ENCODE measurements at regions not wholly inside any gene's neighbourhood (a gene's known extent, or its start where the extent isn't known, plus 50 kb on each side); places are given as distances from the start of the nearest gene placed in this dataset.
"Not testable (repeated sequence)": the region's sequence is repeated elsewhere in the genome, so short reads cannot be mapped to it uniquely, and the experiment has no call there.

GRCh38 chrX:68995780-68996551, 167.1 kb downstream of the EFNB1 start:
- no peak for DNase-seq

DNA sequence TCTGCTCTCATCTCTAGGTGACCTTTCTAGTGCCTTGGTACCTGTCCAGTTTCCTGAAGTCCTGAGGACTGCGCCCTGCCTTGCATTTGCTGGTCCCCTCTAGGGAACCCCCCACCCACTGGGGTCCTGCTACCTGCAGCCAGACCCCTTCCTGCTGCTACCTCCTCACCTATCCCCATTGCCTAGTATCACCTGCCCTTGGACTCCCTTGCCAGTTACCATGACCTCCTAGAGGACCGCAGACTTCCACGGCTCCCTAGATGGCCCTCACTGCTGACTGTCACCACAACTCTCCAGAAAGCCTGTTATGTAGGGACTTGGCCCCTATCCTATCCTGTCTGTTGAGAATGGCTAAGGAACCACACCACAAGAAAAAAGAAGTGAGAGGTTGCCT, 166.6 kb downstream of the EFNB1 start:
- no peak for DNase-seq

GRCh38 chrX:68994891-68995255, 166.1 kb downstream of the EFNB1 start:
- no peak for DNase-seq

- no peak for DNase-seq
These were observed 165.5 kb downstream of the EFNB1 start for GRCh38 chrX:68994135-68994890.

- no peak for DNase-seq
These were observed 164.1 kb downstream of the EFNB1 start for GRCh38 chrX:68992821-68993397.

DNA sequence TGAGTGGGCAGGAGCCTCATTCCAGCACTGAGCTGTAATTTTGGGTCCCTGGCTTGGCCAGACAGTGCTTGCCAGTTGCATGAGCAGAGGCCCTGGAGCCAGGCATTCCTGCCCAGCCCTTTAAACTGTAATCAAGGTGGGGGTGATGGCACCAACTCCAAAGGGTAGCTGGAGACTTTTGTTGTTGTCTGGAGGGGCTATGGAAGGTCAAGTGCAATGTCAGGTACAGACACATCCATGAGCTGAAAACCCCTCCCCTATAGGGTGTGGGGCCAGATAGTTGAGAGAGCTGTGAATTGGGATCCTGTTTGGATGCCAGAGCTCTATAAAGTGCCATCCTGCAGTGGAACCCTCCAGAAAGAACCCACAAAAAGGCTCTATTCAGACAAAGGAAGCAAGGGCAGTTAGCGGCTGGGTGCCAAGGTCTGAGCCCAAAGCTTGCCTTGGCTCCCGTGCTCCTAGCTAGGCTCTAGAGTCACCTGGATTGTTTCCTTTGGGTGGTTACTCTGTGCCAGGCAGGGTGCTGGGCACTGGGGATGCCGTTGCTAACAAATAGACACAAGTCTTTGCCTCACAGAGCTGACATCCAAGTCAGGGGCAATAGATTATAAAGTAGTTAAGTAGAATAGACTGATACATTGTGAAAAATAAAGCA, 163.0 kb downstream of the EFNB1 start:
- no peak for DNase-seq

DNA sequence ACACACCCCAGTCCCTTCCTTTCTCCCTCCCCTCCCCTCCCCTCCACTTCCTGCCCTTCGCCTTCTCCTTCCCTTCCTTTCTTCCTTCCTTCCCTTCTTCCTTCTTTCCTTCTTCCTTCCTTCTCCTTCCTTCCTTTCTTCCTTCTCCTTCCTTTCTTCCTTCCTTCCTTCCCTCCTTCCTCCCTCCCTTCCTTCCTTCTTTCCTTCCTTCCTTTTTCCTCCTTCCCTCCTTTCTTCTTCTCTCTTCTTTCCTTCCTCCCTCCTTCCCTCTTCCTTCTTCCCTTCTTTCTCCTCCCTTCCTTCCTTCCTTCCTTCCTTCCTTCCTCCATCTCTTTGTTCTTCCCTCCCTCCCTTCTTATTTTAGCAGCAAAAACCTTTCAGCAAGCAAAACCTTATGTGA, 162.1 kb downstream of the EFNB1 start:
- no peak for DNase-seq

GRCh38 chrX:68989865-68990606, 161.2 kb downstream of the EFNB1 start:
- DNase-seq = peak; percentile 71

DNA sequence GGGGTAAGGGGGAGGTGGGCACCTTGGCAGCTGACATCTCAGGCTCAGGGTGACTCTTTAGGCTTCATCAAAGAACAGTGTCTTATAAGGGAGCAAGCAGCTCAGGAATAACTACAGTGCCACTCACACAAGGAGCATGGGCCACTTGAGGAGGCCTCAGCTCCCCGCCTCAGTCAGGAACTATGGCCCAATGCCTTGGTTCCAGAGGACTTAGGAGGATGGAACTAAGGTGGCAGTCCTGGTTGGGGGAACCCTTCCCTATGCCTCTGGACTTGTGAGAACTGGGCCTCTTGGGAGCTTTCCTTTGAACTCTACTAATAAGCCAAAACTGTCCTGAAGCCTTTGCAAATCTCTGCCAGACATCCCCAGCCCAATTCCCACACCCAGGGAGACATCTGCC, 160.6 kb downstream of the EFNB1 start:
- no peak for DNase-seq

DNA sequence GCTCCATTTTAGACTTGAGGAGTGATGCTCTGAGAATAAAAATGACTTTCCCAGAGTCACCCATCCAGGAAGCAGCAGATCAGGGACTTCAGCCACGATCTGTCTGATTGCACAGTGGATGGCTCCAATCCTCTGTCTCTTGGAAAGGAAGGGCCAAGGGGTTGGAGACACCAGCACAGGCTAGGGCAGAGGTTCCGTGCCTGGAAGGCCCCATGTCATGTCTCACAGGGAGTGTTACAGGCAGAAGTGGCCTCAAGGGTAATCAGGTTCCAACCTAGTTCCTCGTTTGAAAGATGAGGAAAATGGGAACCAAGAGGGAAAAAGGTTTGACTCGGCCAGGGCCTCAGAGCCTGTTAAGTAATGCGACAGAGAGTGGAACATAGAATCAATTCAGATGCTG, 160.0 kb downstream of the EFNB1 start:
- no peak for DNase-seq

DNA sequence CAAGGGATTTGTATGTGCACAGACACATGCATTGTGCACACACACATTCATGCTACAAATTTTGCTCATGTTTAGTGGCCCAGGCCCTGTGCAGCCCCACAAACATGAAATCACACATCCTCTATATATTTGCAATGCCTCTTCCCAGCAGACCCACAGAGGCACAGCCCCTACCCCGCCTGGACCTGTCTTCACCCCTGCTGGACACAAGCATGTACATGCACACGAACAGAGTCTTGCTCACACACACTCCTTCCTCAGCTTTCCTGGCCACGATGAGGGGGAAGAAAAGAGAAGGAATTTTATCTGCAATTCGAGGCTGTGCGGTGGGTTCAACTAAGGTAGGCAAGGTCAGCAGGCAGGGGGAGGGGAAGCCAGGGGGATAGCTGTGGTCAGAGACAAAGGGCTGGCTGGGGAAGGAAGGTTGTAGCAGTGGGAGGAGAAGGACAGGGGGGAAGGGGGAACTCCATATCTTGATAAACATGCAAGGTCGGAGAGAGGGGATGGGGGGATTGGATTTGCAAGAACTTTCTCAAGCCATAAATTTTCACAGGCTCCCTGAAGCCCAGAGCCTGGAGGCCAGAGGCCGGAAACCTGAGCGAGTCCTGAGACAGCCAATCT, 156.4 kb downstream of the EFNB1 start:
- DNase-seq = no peak

DNA sequence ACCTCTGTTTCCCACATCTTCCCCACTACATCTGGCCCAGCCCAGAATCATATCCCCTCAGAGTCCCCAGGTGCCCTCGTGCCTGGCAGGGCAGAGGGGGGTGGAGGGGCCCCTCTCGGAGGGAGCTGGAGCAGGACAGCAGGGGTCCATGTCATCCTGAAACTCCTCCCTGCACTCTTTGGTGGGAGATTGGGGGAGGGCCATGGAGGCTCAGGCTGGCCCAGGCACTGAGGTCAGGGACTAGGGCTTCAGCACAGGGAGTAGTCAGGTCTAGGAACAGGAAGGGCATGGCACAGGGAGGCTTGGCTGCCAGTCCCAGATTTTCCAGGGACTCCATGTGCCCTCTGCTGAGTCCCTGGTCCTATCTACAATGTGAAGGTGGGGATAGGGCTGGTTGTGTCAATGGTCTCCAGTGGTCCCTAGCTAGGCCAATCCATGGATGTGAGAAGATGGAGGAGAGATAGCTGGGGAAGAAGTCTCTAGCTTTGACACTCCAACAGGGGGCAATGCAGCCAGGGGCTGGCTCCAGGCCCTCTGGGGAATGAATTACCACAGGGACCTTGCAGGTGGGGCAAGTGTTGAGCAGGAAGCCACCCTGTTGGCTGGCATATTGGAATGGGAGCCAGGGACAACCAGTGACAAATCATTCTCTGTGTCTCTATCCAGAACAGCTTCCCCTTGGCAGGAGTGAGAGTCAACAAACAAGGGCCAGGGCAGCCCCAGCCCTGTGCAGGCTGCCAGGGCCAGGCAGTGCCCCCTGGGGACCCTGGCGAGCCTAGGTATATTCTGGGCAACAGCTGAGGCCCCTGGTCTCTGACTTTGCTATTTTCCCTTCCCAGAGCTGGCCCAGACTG, 154.4 kb downstream of the EFNB1 start:
- DNase-seq = no peak

- no peak for DNase-seq
These were observed 153.7 kb downstream of the EFNB1 start for GRCh38 chrX:68982476-68982875.

DNA sequence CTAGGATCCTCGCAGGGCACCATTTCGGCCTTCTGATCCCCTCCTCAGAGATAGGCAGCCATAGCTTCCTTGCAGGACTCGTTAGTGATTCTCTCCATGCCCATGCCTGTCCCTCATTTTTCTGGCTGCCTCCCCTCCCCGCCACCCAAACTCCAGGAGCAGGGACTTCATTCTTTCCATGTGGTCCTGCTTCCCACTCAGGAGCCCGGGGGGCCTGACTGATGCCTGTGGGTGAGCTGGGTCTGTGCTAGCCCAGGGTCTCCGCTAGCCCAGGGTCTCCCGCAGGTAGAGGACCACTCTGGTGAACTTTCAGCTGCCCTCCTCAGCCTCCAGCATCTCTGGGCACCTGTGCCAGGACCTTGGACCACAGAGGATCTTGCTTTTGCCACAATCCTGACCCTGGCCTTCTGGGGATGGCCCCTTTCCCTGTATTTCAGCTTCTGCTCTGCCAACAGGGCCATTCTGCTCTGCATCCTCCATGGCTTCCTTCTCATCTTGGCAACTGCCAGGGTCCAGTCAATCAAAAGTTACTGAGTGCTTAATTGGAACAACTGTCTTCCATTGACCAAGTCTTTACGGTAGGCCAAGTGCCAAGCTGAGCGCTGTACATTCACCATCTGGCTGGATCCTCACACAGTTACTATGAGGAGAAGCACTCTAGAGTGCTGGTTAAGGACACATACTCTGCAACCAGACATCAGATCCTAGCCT, 152.2 kb downstream of the EFNB1 start:
- DNase-seq = no peak

DNA sequence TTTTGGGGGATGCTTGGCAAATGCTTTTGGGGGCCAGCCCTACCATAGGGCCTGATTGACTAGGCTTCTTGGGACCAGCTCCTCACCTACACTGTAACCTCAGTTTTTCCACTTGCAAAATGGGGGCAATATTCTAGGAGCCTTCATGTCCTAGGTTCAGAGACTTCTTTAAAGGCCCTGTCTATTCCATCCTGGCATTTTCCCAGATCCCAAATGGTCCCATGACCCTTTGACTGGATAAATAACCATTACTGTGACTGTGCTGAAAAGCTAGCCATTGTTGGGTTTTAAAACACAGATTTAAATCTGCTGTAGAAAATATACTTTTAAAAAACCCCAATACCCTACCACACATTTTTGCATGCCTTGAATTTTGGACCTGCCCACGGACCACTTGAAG, 149.8 kb downstream of the EFNB1 start:
- no peak for DNase-seq

DNA sequence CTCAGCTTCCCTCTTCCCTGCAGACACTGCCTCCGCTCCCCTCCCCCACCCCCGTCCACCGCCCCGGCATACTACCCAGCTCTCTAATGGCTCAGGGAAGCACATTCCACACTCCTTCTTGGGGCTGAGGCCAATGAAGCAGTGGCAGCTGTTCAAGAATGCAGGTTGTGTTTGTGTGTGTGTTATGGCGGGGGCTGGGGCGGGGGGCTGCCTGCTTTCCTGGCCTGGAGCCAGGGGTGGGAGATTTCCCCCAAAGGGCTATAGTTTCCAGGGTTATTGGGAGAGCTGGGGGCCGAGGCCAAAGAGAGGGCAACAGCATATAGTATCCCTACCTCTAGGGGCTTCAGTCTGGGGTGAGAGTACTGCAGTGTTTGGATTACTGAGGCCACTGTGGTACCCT, 149.4 kb downstream of the EFNB1 start:
- peak; percentile 69 for DNase-seq

DNA sequence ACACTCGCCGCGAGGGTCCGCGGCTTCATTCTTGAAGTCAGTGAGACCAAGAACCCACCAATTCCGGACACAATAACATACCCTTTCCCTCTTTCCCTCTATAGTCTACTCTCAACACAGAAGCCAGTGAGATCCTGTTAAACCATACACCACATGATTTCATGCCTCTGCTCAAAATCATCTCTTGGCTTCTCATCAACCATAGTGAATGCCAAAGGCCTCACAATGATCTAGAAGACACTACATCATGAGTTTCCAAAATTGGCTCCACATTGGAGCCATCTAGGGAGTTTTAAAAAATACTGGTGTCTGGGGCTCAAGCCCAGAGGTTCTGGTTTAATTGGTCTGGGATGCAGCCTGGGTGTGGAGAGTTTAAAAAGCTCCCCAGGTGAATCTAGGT, 124.5 kb downstream of the EFNB1 start:
- no peak for DNase-seq

- DNase-seq = not testable (repeated sequence)
These were observed 123.3 kb downstream of the EFNB1 start for GRCh38 chrX:68951942-68952619.

GRCh38 chrX:68950937-68951336, 122.1 kb downstream of the EFNB1 start:
- no peak for DNase-seq

All from renal pelvis (tissue), 1 donor.